ENCODE measurements at regions not wholly inside any gene's neighbourhood (a gene's known extent, or its start where the extent isn't known, plus 50 kb on each side); places are given as distances from the start of the nearest gene placed in this dataset.

GRCh38 chr11:129282634-129283033 is 90.5 kb upstream of the ARHGAP32 start:
- no CpG with 5 or more reads among the region's 2 CpGs for WGBS (ENCODE audit: extremely low coverage, insufficient coverage, insufficient read length)
- no peak overlapping the region for H2AFZ ChIP-seq (ENCODE audit: insufficient read depth, low read length, poor library complexity)

GRCh38 chr11:129281471-129282415 is 89.6 kb upstream of the ARHGAP32 start:
- Histone ChIP-seq H3K14ac (ENCODE audit: low read length) (no peak overlapping the region), H3K36me3 (ENCODE audit: control insufficient read depth in 1 of 2, insufficient read depth in 2 of 2, low read length in 2 of 2) (no peaks in the 10 kb centered on the region), H3K4ac (ENCODE audit: low read depth, low read length) (no peak overlapping the region), H3K79me1 (ENCODE audit: low read length) (peaks cover 8% of the 10 kb centered on the region), H2AFZ (ENCODE audit: insufficient read depth, low read length, poor library complexity) (no peak overlapping the region), H3K4me2 (ENCODE audit: low read length) (no peak overlapping the region), H3K79me2 (ENCODE audit: control insufficient read depth, insufficient read depth, low read length, poor library complexity) (peaks cover 6% of the 10 kb centered on the region), H2BK120ac (ENCODE audit: insufficient read depth, low read length, poor library complexity) (no peak overlapping the region), H2BK12ac (ENCODE audit: low read length) (no peak overlapping the region), H2BK5ac (ENCODE audit: low read depth, low read length, poor library complexity) (no peak overlapping the region), H4K12ac (ENCODE audit: low read depth, low read length) (no peak overlapping the region), H2AK5ac (ENCODE audit: low read length) (no peak overlapping the region), H3K4me3 (ENCODE audit: low read depth, low read length) (no peak overlapping the region), H3K9me3 (ENCODE audit: insufficient read depth, low read depth, low read length) (no peaks in the 10 kb centered on the region), H3K9ac (ENCODE audit: low read length) (no peak overlapping the region), H3K27me3 (ENCODE audit: insufficient read depth, low read length) (no peaks in the 10 kb centered on the region), H3K4me1 (ENCODE audit: control insufficient read depth in 1 of 2, insufficient read depth in 2 of 2, low read length in 2 of 2) (peaks cover 5 to 10% of the 10 kb centered on the region in 2 experiments), H3K18ac (ENCODE audit: low read length) (no peak overlapping the region), H3K23ac (ENCODE audit: low read length) (no peak overlapping the region), H3K27ac (ENCODE audit: low read depth, low read length) (no peak overlapping the region), H4K91ac (ENCODE audit: low read depth, low read length) (no peak overlapping the region), H4K8ac (ENCODE audit: low read depth, low read length) (no peak overlapping the region)
- WGBS (ENCODE audit: extremely low coverage, insufficient coverage, insufficient read length): no CpG with 5 or more reads among the region's 11 CpGs
- no peak for DNase-seq

More at GRCh38 chr11:129282634-129283033, 90.5 kb upstream of the ARHGAP32 start:
- Histone ChIP-seq H3K4me3 (ENCODE audit: low read depth, low read length) (no peak overlapping the region), H4K8ac (ENCODE audit: low read depth, low read length) (no peak overlapping the region), H3K4me1 (ENCODE audit: control insufficient read depth in 1 of 2, insufficient read depth in 2 of 2, low read length in 2 of 2) (peaks cover 5 to 13% of the 10 kb centered on the region in 2 experiments), H3K9me3 (ENCODE audit: insufficient read depth, low read depth, low read length) (no peaks in the 10 kb centered on the region), H3K4me2 (ENCODE audit: low read length) (no peak overlapping the region), H4K12ac (ENCODE audit: low read depth, low read length) (no peak overlapping the region), H2BK12ac (ENCODE audit: low read length) (peak overlapping the region; percentile 58), H2BK120ac (ENCODE audit: insufficient read depth, low read length, poor library complexity) (no peak overlapping the region), H3K14ac (ENCODE audit: low read length) (no peak overlapping the region), H2AK5ac (ENCODE audit: low read length) (no peak overlapping the region), H3K27ac (ENCODE audit: low read depth, low read length) (no peak overlapping the region), H3K4ac (ENCODE audit: low read depth, low read length) (no peak overlapping the region), H3K18ac (ENCODE audit: low read length) (no peak overlapping the region), H3K9ac (ENCODE audit: low read length) (no peak overlapping the region), H3K79me2 (ENCODE audit: control insufficient read depth, insufficient read depth, low read length, poor library complexity) (peaks cover 6% of the 10 kb centered on the region), H4K91ac (ENCODE audit: low read depth, low read length) (no peak overlapping the region), H3K36me3 (ENCODE audit: control insufficient read depth in 1 of 2, insufficient read depth in 2 of 2, low read length in 2 of 2) (no peaks in the 10 kb centered on the region), H3K27me3 (ENCODE audit: insufficient read depth, low read length) (no peaks in the 10 kb centered on the region), H3K79me1 (ENCODE audit: low read length) (peaks cover 8% of the 10 kb centered on the region), H2BK5ac (ENCODE audit: low read depth, low read length, poor library complexity) (no peak overlapping the region), H3K23ac (ENCODE audit: low read length) (no peak overlapping the region)
- no peak for DNase-seq

- peak overlapping the region; percentile 71 for H3K4me2 ChIP-seq (ENCODE audit: low read length)
- no CpG with 5 or more reads among the region's 16 CpGs for WGBS (ENCODE audit: extremely low coverage, insufficient coverage, insufficient read length)
- no peak overlapping the region for H2AK5ac ChIP-seq (ENCODE audit: low read length)
- peak overlapping the region; percentile 4 for H2BK120ac ChIP-seq (ENCODE audit: insufficient read depth, low read length, poor library complexity)
- peak overlapping the region; percentile 60 for H3K18ac ChIP-seq (ENCODE audit: low read length)
- no peak for DNase-seq
- H3K4me3 ChIP-seq (ENCODE audit: low read depth, low read length): peak overlapping the region; percentile 69
- H3K23ac ChIP-seq (ENCODE audit: low read length): no peak overlapping the region
- H2BK12ac ChIP-seq (ENCODE audit: low read length): no peak overlapping the region
- peak overlapping the region; percentile 73 for H2AFZ ChIP-seq (ENCODE audit: insufficient read depth, low read length, poor library complexity)
- H2BK5ac ChIP-seq (ENCODE audit: low read depth, low read length, poor library complexity): no peak overlapping the region
- peaks cover 5 to 10% of the 10 kb centered on the region in 2 experiments for H3K4me1 ChIP-seq (ENCODE audit: control insufficient read depth in 1 of 2, insufficient read depth in 2 of 2, low read length in 2 of 2)
- no peak overlapping the region for H3K27ac ChIP-seq (ENCODE audit: low read depth, low read length)
- no peak overlapping the region for H3K9ac ChIP-seq (ENCODE audit: low read length)
- no peaks in the 10 kb centered on the region for H3K9me3 ChIP-seq (ENCODE audit: insufficient read depth, low read depth, low read length)
- peak overlapping the region; percentile 81 for H4K8ac ChIP-seq (ENCODE audit: low read depth, low read length)
- peaks cover 6% of the 10 kb centered on the region for H3K79me2 ChIP-seq (ENCODE audit: control insufficient read depth, insufficient read depth, low read length, poor library complexity)
- peak overlapping the region; percentile 44 for H3K4ac ChIP-seq (ENCODE audit: low read depth, low read length)
- H4K12ac ChIP-seq (ENCODE audit: low read depth, low read length): peak overlapping the region; percentile 70
- H3K27me3 ChIP-seq (ENCODE audit: insufficient read depth, low read length): no peaks in the 10 kb centered on the region
- peaks cover 8% of the 10 kb centered on the region for H3K79me1 ChIP-seq (ENCODE audit: low read length)
- H4K91ac ChIP-seq (ENCODE audit: low read depth, low read length): peak overlapping the region; percentile 10
- peak overlapping the region; percentile 8 for H3K14ac ChIP-seq (ENCODE audit: low read length)
- no peaks in the 10 kb centered on the region for H3K36me3 ChIP-seq (ENCODE audit: control insufficient read depth in 1 of 2, insufficient read depth in 2 of 2, low read length in 2 of 2)
Observed at GRCh38 chr11:129280027-129280811, 88.1 kb upstream of the ARHGAP32 start.

- H3K14ac ChIP-seq (ENCODE audit: low read length): peak overlapping the region; percentile 70
- peak overlapping the region; percentile 24 for H3K27ac ChIP-seq (ENCODE audit: low read depth, low read length)
- peaks cover 6% of the 10 kb centered on the region for H3K79me2 ChIP-seq (ENCODE audit: control insufficient read depth, insufficient read depth, low read length, poor library complexity)
- H2BK120ac ChIP-seq (ENCODE audit: insufficient read depth, low read length, poor library complexity): peak overlapping the region; percentile 52
- H3K79me1 ChIP-seq (ENCODE audit: low read length): peaks cover 8% of the 10 kb centered on the region
- no peaks in the 10 kb centered on the region for H3K36me3 ChIP-seq (ENCODE audit: control insufficient read depth in 1 of 2, insufficient read depth in 2 of 2, low read length in 2 of 2)
- H3K4ac ChIP-seq (ENCODE audit: low read depth, low read length): peak overlapping the region; percentile 44
- peak overlapping the region; percentile 81 for H4K8ac ChIP-seq (ENCODE audit: low read depth, low read length)
- no CpG with 5 or more reads among the region's 103 CpGs for WGBS (ENCODE audit: extremely low coverage, insufficient coverage, insufficient read length)
- H2AFZ ChIP-seq (ENCODE audit: insufficient read depth, low read length, poor library complexity): peak overlapping the region; percentile 73
- H2AK5ac ChIP-seq (ENCODE audit: low read length): no peak overlapping the region
- DNase-seq: peak; percentile 65 to 89
- peaks cover 5 to 10% of the 10 kb centered on the region in 2 experiments for H3K4me1 ChIP-seq (ENCODE audit: control insufficient read depth in 1 of 2, insufficient read depth in 2 of 2, low read length in 2 of 2)
- peak overlapping the region; percentile 28 for H3K9ac ChIP-seq (ENCODE audit: low read length)
- H3K4me3 ChIP-seq (ENCODE audit: low read depth, low read length): peak overlapping the region; percentile 77
- H3K23ac ChIP-seq (ENCODE audit: low read length): no peak overlapping the region
- no peak overlapping the region for H2BK5ac ChIP-seq (ENCODE audit: low read depth, low read length, poor library complexity)
- H4K91ac ChIP-seq (ENCODE audit: low read depth, low read length): peak overlapping the region; percentile 10
- peak overlapping the region; percentile 60 for H3K18ac ChIP-seq (ENCODE audit: low read length)
- H4K12ac ChIP-seq (ENCODE audit: low read depth, low read length): peak overlapping the region; percentile 70
- H3K9me3 ChIP-seq (ENCODE audit: insufficient read depth, low read depth, low read length): no peaks in the 10 kb centered on the region
- no peak overlapping the region for H2BK12ac ChIP-seq (ENCODE audit: low read length)
- no peaks in the 10 kb centered on the region for H3K27me3 ChIP-seq (ENCODE audit: insufficient read depth, low read length)
- H3K4me2 ChIP-seq (ENCODE audit: low read length): peak overlapping the region; percentile 80
Observed at GRCh38 chr11:129279326-129280026, 87.4 kb upstream of the ARHGAP32 start.
